Loucy (cell line): ENCODE measurements at regions not wholly inside any gene's neighbourhood (a gene's known extent, or its start where the extent isn't known, plus 50 kb on each side); places are given as distances from the start of the nearest gene placed in this dataset.

Source experiments
- H2AFZ ChIP-seq: fragments of 200-600 bp; sonication (generic); 2 replicates; pipeline ENCODE4 v1.6.0; 2016; ENCODE audit warnings: antibody characterized with exemption, mild to moderate bottlenecking, low read length, moderate library complexity
- H3F3A ChIP-seq: fragments of 200-600 bp; 2 replicates; pipeline ENCODE4 v1.6.0; 2016; ENCODE audit warnings: antibody characterized with exemption, low read depth, mild to moderate bottlenecking
- H3K27me3 ChIP-seq: fragments of 200-600 bp; sonication (generic); 2 replicates; pipeline ENCODE4 v1.6.1; 2014; ENCODE audit warnings: low read length, mild to moderate bottlenecking; ENCODE audit not compliant: insufficient read depth, poor library complexity, severe bottlenecking
- H3K36me3 ChIP-seq: fragments of 200-600 bp; sonication (generic); 2 replicates; pipeline ENCODE4 v1.6.1; 2016; ENCODE audit warnings: low read length; ENCODE audit not compliant: insufficient read depth
- H3K4me1 ChIP-seq: fragments of 200-600 bp; sonication (generic); 2 replicates; pipeline ENCODE4 v1.5.1; 2014; ENCODE audit warnings: low read length, mild to moderate bottlenecking; ENCODE audit not compliant: insufficient read depth, poor library complexity, severe bottlenecking
- H3K4me2 ChIP-seq: fragments of 200-600 bp; sonication (generic); 2 replicates; pipeline ENCODE4 v1.6.0; 2014; ENCODE audit warnings: antibody characterized with exemption, low read length, low read depth, mild to moderate bottlenecking; ENCODE audit not compliant: poor library complexity, severe bottlenecking
- H3K4me3 ChIP-seq: fragments of 200-600 bp; sonication (generic); 2 replicates; pipeline ENCODE4 v1.5.1; 2014; ENCODE audit warnings: low read length, mild to moderate bottlenecking, mixed read lengths; ENCODE audit not compliant: poor library complexity, severe bottlenecking
- H3K79me2 ChIP-seq: fragments of 200-600 bp; sonication (generic); 2 replicates; pipeline ENCODE4 v1.6.1; 2014; ENCODE audit warnings: low read length; ENCODE audit not compliant: insufficient read depth
- H3K9ac ChIP-seq: fragments of 200-600 bp; sonication (generic); 2 replicates; pipeline ENCODE4 v1.6.0; 2014; ENCODE audit warnings: mild to moderate bottlenecking, low read depth, low read length, moderate library complexity; ENCODE audit not compliant: poor library complexity, severe bottlenecking
- H3K9me2 ChIP-seq: fragments of 200-600 bp; sonication (generic); replicated peaks from 2 replicates; pipeline ENCODE4 v1.6.1; 2016; ENCODE audit warnings: low read depth, low read length, mixed read lengths
- H3K9me3 ChIP-seq: fragments of 200-600 bp; sonication (generic); 2 replicates; pipeline ENCODE4 v1.6.1; 2014; ENCODE audit warnings: mild to moderate bottlenecking, antibody characterized with exemption, low read length, low read depth; ENCODE audit not compliant: insufficient read depth
- H4K20me1 ChIP-seq: fragments of 200-600 bp; sonication (generic); 2 replicates; pipeline ENCODE4 v1.6.0; 2014; ENCODE audit warnings: antibody characterized with exemption, low read length, mild to moderate bottlenecking; ENCODE audit not compliant: insufficient read depth, poor library complexity, severe bottlenecking
- CTCF ChIP-seq: fragments of 200-600 bp; sonication (generic); conservative IDR thresholded peaks from 2 replicates; pipeline ENCODE4 v1.5.1; 2014; ENCODE audit warnings: mild to moderate bottlenecking, antibody characterized with exemption, low read length
- EZH2phosphoT487 ChIP-seq: fragments of 200-600 bp; IDR thresholded peaks from 2 replicates; pipeline ENCODE4 v1.6.1; 2018; ENCODE audit warnings: antibody characterized with exemption, mild to moderate bottlenecking, moderate library complexity, borderline replicate concordance

DNA sequence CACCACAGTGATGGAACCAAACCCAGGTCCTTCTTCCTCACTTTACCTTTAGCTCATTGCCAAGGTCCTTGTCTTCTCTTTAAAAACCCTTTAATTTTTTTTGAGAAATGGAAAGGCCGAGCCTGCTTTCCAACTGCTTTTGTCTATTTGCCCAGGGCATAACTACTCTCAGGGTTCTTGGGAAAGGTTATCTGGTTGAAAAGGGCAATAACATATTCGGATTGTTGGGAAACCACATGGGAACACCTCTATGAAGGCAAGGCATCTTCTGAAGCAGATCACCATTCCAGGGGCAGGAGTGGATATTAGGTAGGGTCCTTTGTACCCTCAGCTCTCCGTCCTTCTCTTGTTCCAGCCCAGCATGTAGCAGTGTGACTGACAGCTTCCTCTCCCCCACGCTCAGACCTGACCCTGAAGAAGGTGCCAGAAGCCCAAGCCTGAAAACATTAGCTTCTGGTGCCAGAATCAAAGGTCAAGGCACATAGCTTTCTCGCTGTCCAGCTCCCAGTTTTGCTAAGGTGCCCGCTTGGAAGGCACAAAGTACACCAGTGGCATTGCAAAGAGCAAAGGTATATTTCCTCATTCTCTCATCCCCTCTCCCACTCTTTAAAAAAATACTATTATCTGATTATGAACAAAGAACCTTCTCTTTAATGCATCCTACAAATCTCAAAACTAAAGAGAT, 123.2 kb upstream of the LINC00305 start:
- no peaks in the 10 kb centered on the region for H3K9me2 ChIP-seq
- no peak overlapping the region for H3K4me3 ChIP-seq
- no peaks in the 10 kb centered on the region for H3K27me3 ChIP-seq
- no peak overlapping the region for H2AFZ ChIP-seq
- no peaks in the 10 kb centered on the region for H3K36me3 ChIP-seq
- H3K79me2 ChIP-seq, result no peaks in the 10 kb centered on the region
- TF ChIP-seq EZH2phosphoT487 (no peak), CTCF (no peak)
- H4K20me1 ChIP-seq, result no peaks in the 10 kb centered on the region
- H3K9me3 ChIP-seq, result no peaks in the 10 kb centered on the region; the same call in 1 of the 2 replicates
- no peak overlapping the region for H3K4me2 ChIP-seq
- H3K9ac ChIP-seq, result no peak overlapping the region
- no peaks in the 10 kb centered on the region for H3F3A ChIP-seq
- H3K4me1 ChIP-seq, result no peaks in the 10 kb centered on the region

- H3K36me3 ChIP-seq, result no peaks in the 10 kb centered on the region
- H4K20me1 ChIP-seq, result no peaks in the 10 kb centered on the region
- no peaks in the 10 kb centered on the region for H3K9me2 ChIP-seq
- no peaks in the 10 kb centered on the region for H3K27me3 ChIP-seq
- no peak overlapping the region for H3K9ac ChIP-seq
- no peak overlapping the region for H3K4me3 ChIP-seq
- no peaks in the 10 kb centered on the region for H3K4me1 ChIP-seq
- no peak overlapping the region for H2AFZ ChIP-seq
- H3K79me2 ChIP-seq, result no peaks in the 10 kb centered on the region
- H3F3A ChIP-seq, result no peaks in the 10 kb centered on the region
- H3K9me3 ChIP-seq, result no peaks in the 10 kb centered on the region; the same call in 1 of the 2 replicates
- no peak overlapping the region for H3K4me2 ChIP-seq
- TF ChIP-seq EZH2phosphoT487, result no peak
- no peak for TF ChIP-seq CTCF
These were observed 122.4 kb upstream of the LINC00305 start for GRCh38 chr18:64271246-64271645.

DNA sequence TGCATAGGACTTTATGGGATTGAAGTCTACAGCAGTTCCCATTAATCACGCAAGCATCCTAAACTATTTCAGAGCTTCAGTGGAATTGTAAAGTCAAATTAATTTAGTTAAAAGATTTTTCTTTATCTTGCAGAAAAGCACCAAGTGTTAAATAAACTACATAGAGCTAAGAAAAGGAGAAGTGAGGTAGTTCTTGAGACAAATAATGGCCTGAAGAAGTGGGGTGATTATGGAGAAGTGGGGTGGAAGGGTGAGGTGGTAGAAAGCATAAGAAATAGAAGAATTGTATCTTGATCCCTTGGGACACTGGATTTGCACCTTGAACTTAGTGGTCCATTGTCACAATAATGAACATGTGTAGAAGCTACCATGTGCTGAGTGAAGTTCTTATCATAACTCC, 121.7 kb upstream of the LINC00305 start:
- Histone ChIP-seq H3K27me3 (no peaks in the 10 kb centered on the region), H3K4me1 (no peaks in the 10 kb centered on the region), H3K9me2 (no peaks in the 10 kb centered on the region), H3K36me3 (no peaks in the 10 kb centered on the region), H2AFZ (no peak overlapping the region), H3K4me2 (no peak overlapping the region), H3F3A (no peaks in the 10 kb centered on the region), H4K20me1 (no peaks in the 10 kb centered on the region), H3K79me2 (no peaks in the 10 kb centered on the region), H3K9ac (no peak overlapping the region), H3K9me3 (no peaks in the 10 kb centered on the region; the same call in 1 of the 2 replicates), H3K4me3 (no peak overlapping the region)
- no peak for TF ChIP-seq EZH2phosphoT487
- no peak for TF ChIP-seq CTCF
